ENCODE measurements at regions not wholly inside any gene's neighbourhood (a gene's known extent, or its start where the extent isn't known, plus 50 kb on each side); places are given as distances from the start of the nearest gene placed in this dataset.

DNA sequence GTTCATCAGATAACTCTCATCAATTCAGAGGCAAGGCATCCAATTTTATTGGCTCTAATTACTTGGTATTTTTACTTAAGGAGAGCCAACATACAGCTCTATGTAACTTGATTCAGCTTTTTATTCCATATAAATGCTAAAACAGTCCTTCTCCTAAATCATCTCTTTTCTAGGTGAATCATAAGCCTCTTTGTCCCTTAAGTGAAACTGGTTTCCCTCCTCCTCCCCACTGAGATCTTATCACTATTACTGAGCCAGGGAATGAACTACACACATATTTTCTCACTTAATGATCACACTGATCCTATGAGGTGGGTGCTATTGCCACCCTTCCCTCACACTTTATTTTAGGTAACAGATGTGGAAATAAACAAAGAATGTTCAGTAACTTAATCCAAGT is 1143.8 kb downstream of the MAT2B start:
- no peak for DNase-seq

DNA sequence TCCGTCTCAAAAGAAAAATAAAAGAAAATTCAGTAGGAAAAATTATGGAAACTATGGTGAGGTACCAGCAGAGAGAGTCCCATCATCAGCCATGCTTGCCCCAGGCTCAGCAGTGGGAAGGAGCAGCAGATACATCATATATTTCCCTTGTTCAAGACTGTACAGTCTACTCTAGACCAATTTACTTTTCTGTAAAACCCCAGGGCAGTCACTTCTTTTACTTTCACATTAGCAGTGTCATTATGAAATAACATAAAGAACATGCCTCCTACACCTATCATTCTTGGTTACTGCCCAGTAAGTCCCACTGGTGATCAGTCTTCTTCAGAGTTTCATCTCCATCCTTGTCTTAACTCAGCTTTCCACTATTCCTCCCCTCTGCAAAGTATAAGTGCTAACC is 1145.0 kb downstream of the MAT2B start:
- DNase-seq = no peak

DNA sequence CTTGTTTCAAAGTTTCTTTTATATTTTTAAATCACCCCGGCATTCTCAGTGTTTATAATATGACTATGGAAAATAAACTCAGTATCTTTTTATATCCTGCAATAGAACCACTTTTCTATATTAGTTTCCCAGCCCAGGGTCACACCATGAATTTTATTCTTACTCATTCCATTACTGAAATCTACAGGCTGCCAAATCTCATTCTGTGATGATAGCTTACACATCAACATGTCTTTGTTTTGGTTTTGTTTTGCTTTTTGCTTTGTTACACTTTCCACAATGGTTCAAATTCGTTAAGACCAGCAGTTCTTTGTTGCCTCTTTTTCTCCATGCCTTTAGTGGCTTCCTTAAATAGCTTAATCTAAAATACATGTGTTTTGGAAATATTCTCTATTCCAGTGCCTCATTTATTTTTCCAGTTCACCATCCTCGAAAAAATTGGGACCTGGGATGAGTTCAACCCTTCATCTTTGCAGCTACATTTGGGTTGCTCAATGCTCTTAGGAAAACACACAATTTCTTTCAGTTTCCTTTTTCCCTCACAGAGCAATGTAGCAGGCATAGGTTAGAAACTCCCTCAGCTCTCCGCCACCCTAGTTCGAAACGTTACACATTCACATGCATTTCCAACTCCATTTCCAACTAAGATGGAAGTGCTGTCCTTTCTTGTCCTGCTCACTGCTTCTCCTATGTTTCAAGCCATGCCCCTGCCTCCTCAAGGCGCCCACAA is 1146.3 kb downstream of the MAT2B start:
- DNase-seq = no peak

DNA sequence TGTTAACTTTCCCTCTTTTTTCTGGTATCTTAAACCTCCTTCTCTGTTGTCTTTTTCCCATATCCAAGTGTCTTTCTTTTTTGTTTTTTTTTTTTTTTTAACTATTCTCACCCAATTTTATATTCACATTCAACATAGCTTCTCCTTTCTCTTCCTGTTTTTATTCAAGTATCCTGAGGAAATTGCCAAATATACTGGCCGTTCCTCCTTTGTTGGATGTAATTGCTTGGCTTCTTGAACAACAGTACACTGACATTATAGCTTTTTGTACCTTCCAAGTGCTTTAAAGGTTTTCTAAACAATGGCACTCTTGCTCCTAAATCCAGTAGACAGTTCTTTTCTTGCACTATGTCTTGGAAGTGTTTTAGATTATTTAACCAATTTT is 1146.8 kb downstream of the MAT2B start:
- DNase-seq = no peak

- DNase-seq = no peak
Measured at GRCh38 chr5:164663198-164663989, 1158.0 kb downstream of the MAT2B start.

GRCh38 chr5:164671640-164672039 is 1166.2 kb downstream of the MAT2B start:
- no peak for DNase-seq

DNA sequence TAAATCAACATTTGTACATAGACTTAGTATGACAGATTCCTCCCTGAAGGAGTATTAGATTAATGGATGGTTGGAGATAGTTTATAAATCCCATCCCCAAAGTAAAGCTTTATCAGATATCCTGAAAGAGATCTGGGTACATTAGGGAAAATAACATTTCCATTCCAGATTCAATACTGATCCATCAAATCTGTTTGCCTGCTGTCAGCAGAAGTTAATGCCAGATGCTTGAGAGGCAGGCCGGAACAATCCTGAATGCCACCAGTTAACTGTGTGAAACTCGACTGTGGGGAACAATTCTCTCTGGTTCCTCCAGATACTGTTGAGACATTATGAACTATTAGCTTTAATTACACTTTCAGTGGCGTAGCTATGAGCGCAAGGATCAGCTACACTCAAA is 1166.8 kb downstream of the MAT2B start:
- DNase-seq = no peak

DNA sequence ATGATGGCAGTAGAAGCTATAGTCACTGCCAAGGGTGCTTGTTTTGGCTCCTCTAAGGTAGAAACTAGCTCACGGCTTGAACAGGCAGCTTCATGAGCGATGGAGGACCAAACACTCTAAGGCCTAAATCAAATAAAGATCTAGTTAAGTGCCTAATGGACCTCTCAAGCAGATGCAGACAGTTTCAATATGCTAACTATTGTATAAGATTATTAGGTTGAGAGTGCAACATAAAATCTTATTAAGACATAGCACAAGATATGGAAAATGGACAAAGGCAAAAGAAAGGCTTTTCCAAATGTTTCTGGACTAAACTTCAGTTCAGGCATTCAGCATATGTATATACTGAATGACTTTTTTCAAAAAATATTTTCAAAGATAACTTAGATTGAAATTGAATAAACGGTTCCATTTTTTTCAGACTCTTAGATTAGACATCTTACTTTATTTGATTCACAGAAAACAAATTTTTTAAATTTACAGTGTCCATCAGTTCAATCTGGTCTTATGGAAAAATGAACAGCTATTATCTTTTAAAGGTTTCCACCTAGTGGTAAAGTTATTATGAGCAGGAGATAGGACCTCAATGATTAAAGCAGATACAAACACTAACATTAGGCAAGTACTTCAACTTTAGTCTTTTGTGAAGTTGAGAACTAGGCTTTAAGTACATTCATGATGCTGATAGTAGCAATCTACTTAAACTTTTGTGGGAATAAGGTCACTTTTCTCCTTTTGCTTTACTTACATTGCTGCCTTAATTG is 1167.7 kb downstream of the MAT2B start:
- DNase-seq = no peak

- no peak for DNase-seq
Measured at GRCh38 chr5:164679461-164679860, 1174.0 kb downstream of the MAT2B start.

DNA sequence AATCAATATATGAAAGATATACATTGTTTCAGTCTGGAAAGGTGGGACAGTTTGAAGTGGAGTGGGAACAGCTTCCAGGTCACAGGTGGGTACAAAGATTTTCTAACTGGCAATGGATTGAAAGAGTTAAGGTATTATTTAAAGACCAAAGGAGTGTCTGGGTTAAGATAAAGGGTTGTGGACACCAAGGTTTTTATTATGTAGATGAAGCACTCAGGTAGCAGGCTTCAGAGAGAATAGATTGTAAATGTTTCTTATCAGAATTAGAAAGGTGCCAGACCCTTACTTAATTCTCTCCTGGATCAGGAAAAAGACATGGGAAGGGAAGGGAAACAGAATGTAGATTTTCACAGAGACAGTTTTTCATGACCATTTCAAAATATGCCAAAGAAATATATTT is 1174.8 kb downstream of the MAT2B start:
- DNase-seq = no peak

DNA sequence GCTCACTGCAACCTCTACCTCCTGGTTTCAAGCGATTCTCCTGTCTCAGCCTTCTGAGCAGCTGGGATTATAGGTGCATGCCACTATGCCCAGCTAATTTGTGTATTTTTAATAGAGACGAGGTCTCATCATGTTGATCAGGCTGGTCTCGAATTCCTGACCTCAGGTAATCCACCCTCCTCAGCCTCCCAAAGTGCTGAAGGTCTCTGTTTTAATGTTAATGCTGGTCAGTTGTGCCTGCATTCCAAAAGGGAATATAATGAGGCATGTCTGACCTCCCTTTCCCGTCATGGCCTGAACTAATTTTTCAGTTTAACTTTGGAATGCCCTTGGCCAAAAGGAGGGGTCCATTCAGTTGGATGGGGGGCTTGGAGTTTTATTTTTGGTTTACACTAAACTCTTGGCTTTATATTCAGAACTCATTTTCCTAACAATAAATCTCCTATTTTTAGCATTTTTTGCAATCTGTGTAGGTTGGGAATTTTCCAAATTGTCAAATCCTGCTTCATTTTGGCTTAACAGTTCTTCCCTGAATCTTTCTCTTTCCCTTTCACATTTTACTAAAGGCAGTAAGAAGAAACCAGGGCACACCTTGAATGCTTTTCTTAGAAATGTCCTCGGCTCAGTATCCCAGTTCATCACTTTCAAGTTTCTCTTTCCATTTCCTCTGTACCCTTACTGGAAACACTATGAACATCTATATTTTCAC is 1175.5 kb downstream of the MAT2B start:
- no peak for DNase-seq

DNA sequence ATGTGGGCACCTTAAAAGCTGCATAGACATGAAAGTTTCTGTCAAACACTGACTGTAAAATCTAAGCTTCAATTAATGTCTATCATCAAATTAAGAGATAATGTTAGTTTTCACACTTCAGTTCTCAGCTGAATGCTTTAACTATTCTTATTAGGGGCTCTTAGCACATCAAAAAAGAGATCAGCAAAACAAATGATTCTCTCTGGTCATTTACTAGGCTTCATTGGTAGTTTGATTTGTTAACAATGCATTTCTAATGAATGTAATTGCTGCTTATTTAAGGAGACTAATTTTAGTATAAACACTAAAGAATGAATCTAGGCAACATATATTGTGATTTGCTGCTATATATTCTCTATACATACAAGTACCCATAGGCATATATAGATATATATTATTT is 1182.0 kb downstream of the MAT2B start:
- no peak for DNase-seq

DNA sequence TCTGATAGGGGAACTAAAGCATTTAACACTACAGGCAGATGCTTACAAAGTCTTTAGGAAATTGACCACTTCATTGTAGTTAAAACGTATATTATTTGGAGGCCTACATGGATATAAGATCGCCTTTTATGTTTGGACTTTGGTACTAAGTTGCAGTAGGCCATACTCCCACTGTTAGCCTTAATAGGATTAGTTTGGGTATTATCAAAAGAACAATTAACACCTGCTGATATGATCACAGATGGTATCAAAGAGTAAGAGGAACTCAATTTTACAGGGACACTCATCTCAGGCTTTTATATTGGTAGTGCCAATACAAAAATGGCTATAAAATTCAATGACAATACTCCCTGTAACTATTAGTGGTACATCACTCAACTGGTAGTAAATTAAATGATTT is 1183.0 kb downstream of the MAT2B start:
- no peak for DNase-seq

- DNase-seq = no peak
Measured at GRCh38 chr5:164708831-164709230, 1203.4 kb downstream of the MAT2B start.

DNA sequence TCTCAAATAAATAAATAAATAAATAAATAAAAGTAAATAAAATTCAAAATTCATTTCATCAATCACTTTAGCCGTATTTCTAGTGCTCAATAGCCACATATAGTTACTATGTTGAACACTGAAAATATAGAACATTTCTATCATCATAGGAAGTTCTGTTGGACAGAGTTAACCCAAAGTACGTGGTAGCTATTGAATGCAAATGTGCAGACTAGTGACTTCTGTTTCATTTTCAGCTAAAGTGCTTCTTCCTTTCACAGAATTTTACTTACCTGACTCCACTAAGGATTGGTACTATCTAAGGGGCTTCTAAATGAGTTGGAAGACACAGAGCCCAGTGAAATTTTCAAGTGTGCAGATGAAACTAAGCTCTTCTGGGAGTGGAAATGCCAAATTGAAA is 1208.3 kb downstream of the MAT2B start:
- DNase-seq = no peak

- no peak for DNase-seq
Measured at GRCh38 chr5:164721116-164721515, 1215.7 kb downstream of the MAT2B start.

DNA sequence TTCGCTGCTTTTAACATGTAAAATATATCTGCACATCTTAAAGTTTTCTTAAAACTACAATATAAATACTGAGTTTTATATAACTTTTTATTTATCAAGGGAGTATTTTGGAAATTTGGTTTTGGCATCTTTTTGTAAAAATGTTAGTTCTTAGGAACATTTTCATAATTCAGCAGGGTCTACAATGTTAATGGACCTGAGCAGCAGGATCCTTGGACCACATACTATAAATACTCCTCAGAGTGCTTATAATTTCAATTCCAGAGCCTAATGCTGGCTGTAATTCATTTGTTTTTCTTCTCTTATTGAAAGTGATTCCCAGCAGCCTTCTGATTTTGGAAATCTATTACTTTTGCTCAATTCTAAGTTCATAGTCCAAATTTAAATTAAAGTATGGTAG is 1216.2 kb downstream of the MAT2B start:
- DNase-seq = no peak

DNA sequence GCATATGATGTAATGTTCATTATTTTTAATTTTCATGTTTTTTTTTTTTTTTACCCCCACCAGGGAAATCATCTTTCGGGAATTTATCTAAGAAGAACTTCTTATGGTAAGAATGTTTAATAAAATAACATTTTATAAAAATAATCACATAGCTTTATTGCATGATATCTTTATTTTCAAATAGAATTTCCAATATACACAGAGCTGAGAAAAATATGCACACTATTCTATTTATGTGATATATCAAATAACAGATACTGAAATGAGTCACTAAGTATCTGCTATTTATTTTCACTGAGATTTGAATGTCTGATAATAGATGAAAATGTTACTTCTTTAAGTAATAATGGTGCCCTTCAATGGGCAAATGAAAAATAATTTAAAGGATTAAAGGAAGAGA is 1217.3 kb downstream of the MAT2B start:
- no peak for DNase-seq

DNA sequence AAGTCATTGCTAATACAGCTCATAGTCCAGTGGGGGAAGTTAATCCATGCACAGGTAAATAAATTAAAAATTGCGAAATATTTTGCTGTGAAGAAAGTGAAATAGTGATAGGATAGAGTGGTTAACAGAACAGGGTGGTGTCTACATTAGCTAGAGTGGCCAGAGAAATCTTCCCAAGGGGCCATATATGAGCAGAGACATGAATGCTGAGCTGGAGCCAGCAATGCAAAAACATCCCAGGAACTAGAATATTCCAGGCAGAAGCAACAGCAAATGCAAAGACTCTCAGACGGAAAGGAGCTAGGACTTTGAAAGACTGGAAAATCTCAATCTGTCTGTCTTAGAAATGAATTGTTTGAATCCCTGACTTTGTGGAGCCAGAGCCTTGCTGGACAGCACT is 1221.6 kb downstream of the MAT2B start:
- no peak for DNase-seq

- DNase-seq = no peak
Measured at GRCh38 chr5:164728733-164729132, 1223.3 kb downstream of the MAT2B start.

- no peak for DNase-seq
Measured at GRCh38 chr5:164735334-164735733, 1229.9 kb downstream of the MAT2B start.

GRCh38 chr5:164741376-164741775 is 1236.0 kb downstream of the MAT2B start:
- no peak for DNase-seq

GRCh38 chr5:164742025-164742424 is 1236.6 kb downstream of the MAT2B start:
- no peak for DNase-seq
